ENCODE measurements at regions not wholly inside any gene's neighbourhood (a gene's known extent, or its start where the extent isn't known, plus 50 kb on each side); places are given as distances from the start of the nearest gene placed in this dataset.

DNA sequence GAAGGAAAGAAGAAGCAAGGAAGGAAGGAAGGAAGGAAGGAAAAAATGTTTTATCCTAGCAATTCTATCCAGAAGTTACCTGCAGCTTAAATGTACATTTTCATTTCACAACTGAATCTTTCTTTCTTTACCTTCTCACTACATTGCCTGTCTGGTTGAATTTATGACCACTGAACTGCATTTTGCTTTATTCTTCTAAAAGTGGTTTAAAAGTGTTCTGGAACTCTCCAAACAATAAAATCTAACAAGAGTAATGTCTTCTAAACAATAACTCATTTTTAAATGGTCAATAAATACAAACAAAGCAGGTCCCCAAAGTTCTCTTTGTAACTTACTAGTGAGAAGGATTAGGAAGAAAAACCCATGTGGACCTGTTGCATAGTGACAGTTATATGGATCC is 587.5 kb upstream of the NEGR1 start:
- H3K27ac ChIP-seq (ENCODE audit: low read depth, low read length): no peak overlapping the region
- Mint-ChIP-seq H3K27ac (no peak overlapping the region), H3K4me1 (no peaks in the 10 kb centered on the region), H3K4me3 (no peak overlapping the region), H3K27me3 (ENCODE audit: insufficient read depth) (no peaks in the 10 kb centered on the region), H3K9me3 (peaks cover 1% of the 10 kb centered on the region), H3K36me3 (ENCODE audit: low read depth) (no peaks in the 10 kb centered on the region)
- H3K36me3 ChIP-seq (ENCODE audit: control insufficient read depth, insufficient read depth, low read length): no peaks in the 10 kb centered on the region
- no peaks in the 10 kb centered on the region for H3K27me3 ChIP-seq (ENCODE audit: control insufficient read depth, insufficient read depth, low read length, poor library complexity, severe bottlenecking)
- H3K9me3 ChIP-seq (ENCODE audit: control insufficient read depth, low read length): no peaks in the 10 kb centered on the region
- TF ChIP-seq, protein P1, sequence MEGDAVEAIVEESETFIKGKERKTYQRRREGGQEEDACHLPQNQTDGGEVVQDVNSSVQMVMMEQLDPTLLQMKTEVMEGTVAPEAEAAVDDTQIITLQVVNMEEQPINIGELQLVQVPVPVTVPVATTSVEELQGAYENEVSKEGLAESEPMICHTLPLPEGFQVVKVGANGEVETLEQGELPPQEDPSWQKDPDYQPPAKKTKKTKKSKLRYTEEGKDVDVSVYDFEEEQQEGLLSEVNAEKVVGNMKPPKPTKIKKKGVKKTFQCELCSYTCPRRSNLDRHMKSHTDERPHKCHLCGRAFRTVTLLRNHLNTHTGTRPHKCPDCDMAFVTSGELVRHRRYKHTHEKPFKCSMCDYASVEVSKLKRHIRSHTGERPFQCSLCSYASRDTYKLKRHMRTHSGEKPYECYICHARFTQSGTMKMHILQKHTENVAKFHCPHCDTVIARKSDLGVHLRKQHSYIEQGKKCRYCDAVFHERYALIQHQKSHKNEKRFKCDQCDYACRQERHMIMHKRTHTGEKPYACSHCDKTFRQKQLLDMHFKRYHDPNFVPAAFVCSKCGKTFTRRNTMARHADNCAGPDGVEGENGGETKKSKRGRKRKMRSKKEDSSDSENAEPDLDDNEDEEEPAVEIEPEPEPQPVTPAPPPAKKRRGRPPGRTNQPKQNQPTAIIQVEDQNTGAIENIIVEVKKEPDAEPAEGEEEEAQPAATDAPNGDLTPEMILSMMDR (conservative IDR thresholded peaks at IDR 0.05): no peak
- no peak overlapping the region for H3K9ac ChIP-seq (ENCODE audit: extremely low read depth, low read length, poor library complexity, severe bottlenecking)
- no peaks in the 10 kb centered on the region for H3K4me1 ChIP-seq (ENCODE audit: control insufficient read depth, insufficient read depth, low read length)
- no peak for DNase-seq
- H3K4me3 ChIP-seq (ENCODE audit: low read length): no peak overlapping the region

DNA sequence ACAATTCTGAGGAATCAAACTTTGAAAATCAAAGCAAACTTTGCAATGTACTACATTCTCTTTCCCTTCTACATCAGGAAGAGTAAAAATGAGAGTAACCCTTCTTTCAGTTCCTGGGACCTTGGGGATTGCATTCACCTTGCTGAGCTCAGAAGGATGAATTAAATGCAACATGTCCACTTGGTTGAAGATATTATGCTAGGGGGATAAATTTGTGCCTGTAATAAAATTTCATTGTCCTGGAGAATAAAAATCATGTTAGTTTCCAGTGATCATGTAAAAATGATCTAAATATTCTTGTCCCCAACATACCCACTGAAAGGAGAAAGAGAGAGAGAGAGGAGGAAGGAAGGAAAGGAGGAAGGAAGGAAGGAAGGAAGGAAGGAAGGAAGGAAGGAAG is 587.1 kb upstream of the NEGR1 start:
- DNase-seq: no peak
- H3K9me3 ChIP-seq (ENCODE audit: control insufficient read depth, low read length): no peaks in the 10 kb centered on the region
- TF ChIP-seq, protein P1 (conservative IDR thresholded peaks at IDR 0.05): no peak
- no peaks in the 10 kb centered on the region for H3K4me1 Mint-ChIP-seq
- no peak overlapping the region for H3K27ac Mint-ChIP-seq
- no peaks in the 10 kb centered on the region for H3K36me3 ChIP-seq (ENCODE audit: control insufficient read depth, insufficient read depth, low read length)
- no peak overlapping the region for H3K27ac ChIP-seq (ENCODE audit: low read depth, low read length)
- H3K4me3 Mint-ChIP-seq: no peak overlapping the region
- H3K4me1 ChIP-seq (ENCODE audit: control insufficient read depth, insufficient read depth, low read length): no peaks in the 10 kb centered on the region
- peaks cover 1% of the 10 kb centered on the region for H3K9me3 Mint-ChIP-seq
- no peaks in the 10 kb centered on the region for H3K36me3 Mint-ChIP-seq (ENCODE audit: low read depth)
- no peak overlapping the region for H3K4me3 ChIP-seq (ENCODE audit: low read length)
- H3K9ac ChIP-seq (ENCODE audit: extremely low read depth, low read length, poor library complexity, severe bottlenecking): no peak overlapping the region
- no peaks in the 10 kb centered on the region for H3K27me3 Mint-ChIP-seq (ENCODE audit: insufficient read depth)
- H3K27me3 ChIP-seq (ENCODE audit: control insufficient read depth, insufficient read depth, low read length, poor library complexity, severe bottlenecking): no peaks in the 10 kb centered on the region

DNA sequence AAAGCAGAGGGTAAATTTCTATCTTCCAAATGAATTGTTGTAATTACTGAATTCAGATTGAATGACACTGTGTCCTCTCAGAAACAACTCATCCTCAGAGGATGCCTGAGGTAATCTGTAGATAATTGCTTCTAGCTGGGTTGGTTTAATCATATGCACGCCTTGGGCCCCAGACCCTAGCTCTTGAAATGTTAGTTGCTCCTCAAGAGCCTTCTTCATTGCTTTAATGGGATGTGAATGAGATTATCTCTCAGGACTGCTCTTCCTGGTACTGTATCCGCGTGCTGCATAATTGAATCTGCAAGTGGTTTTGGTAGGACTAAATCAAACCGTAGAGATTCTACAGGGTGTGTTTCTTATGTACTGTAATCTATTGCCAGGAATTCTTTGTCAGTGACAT is 569.3 kb upstream of the NEGR1 start:
- no peak overlapping the region for H3K9ac ChIP-seq (ENCODE audit: extremely low read depth, low read length, poor library complexity, severe bottlenecking)
- Mint-ChIP-seq H3K4me3 (no peak overlapping the region), H3K27me3 (ENCODE audit: insufficient read depth) (no peaks in the 10 kb centered on the region), H3K9me3 (no peaks in the 10 kb centered on the region), H3K27ac (no peak overlapping the region), H3K4me1 (no peaks in the 10 kb centered on the region), H3K36me3 (ENCODE audit: low read depth) (no peaks in the 10 kb centered on the region)
- no peak overlapping the region for H3K27ac ChIP-seq (ENCODE audit: low read depth, low read length)
- no peaks in the 10 kb centered on the region for H3K36me3 ChIP-seq (ENCODE audit: control insufficient read depth, insufficient read depth, low read length)
- no peaks in the 10 kb centered on the region for H3K9me3 ChIP-seq (ENCODE audit: control insufficient read depth, low read length)
- TF ChIP-seq, protein P1 (conservative IDR thresholded peaks at IDR 0.05): no peak
- H3K4me3 ChIP-seq (ENCODE audit: low read length): no peak overlapping the region
- no peaks in the 10 kb centered on the region for H3K4me1 ChIP-seq (ENCODE audit: control insufficient read depth, insufficient read depth, low read length)
- DNase-seq: no peak
- WGBS, 2 experiments (ENCODE audit: insufficient coverage in 1 of 2, insufficient read length in 1 of 2): 57 to 60% methylated on average over 3 to 4 of the region's 4 CpGs
- no peaks in the 10 kb centered on the region for H3K27me3 ChIP-seq (ENCODE audit: control insufficient read depth, insufficient read depth, low read length, poor library complexity, severe bottlenecking)

Measured in endodermal cell (in vitro differentiated cells).